ENCODE measurements at regions not wholly inside any gene's neighbourhood (a gene's known extent, or its start where the extent isn't known, plus 50 kb on each side); places are given as distances from the start of the nearest gene placed in this dataset.

DNA sequence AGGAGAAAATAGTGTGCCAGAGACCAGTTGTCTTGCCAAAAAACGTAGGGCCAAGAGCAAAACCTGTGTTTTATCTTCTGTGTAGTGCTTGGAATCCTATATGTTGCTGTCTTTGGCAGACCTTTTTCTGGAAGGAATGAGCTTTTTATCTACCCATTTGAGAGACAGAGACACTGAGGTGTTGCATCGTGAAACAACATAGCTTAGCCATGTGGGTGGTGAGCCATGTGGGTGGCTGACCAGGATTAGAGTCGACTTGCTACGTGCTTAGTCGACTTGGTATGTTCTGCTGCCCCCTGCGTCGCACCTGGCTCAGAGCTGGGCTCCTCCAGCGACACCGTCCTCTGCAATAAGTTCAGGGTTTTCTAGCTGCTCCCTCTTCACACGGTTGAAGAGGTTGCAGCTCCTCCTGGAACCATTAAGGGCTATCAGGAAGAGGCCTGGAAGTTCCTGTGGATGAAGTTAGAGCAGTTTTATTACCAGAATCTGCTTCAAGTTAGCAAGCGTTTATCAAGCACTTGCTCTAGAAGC, 175.8 kb downstream of the SH2D4B start:
- H2AK9ac ChIP-seq (replicated peaks; ENCODE audit: low read depth, low read length, poor library complexity), result no peak overlapping the region
- H3K18ac ChIP-seq (ENCODE audit: low read depth, low read length), result no peak overlapping the region
- no peak overlapping the region for H2BK120ac ChIP-seq (ENCODE audit: low read depth, low read length)
- no peak overlapping the region for H3K4ac ChIP-seq (ENCODE audit: low read depth, low read length)
- TF ChIP-seq RFX5 (IDR thresholded peaks at IDR 0.05; ENCODE audit: low read depth, low read length) (no peak), MXI1 (IDR thresholded peaks at IDR 0.05; ENCODE audit: borderline replicate concordance, low read depth, low read length) (no peak), BHLHE40 (IDR thresholded peaks at IDR 0.05; ENCODE audit: low read depth, low read length) (no peak)
- H3K9ac ChIP-seq (ENCODE audit: low read depth, low read length), result no peak overlapping the region
- no peak overlapping the region for H3K23ac ChIP-seq (ENCODE audit: low read depth, low read length)
- H3K14ac ChIP-seq (replicated peaks; ENCODE audit: low read depth, low read length), result no peak overlapping the region
- 55% methylated on average over 7 of the region's 11 CpGs; no CpG with 5 or more reads in 1 of the 2 experiments for WGBS, 2 experiments (ENCODE audit: extremely low coverage in 2 of 2, insufficient read length in 1 of 2)
- H3K79me1 ChIP-seq (ENCODE audit: low read depth in 1 of 2, low read length in 2 of 2), result no peaks in the 10 kb centered on the region
- ChIA-PET POLR2A (ENCODE audit: unreplicated experiment) (no interaction called here), CTCF (interaction anchor here (0.6 to 1.2 kb wide), 2 partner anchors 14 to 39 kb away, joined by 3 to 4 read pairs; no protein-coding TSS in a partner anchor)
- no peaks in the 10 kb centered on the region for H4K20me1 ChIP-seq (ENCODE audit: insufficient read depth, low read length)
- peaks cover 3% of the 10 kb centered on the region; the same call in 1 of the 2 replicates for H3K9me3 ChIP-seq (ENCODE audit: control insufficient read depth, insufficient read depth, low read length)
- H2BK5ac ChIP-seq (ENCODE audit: low read depth, low read length, poor library complexity, severe bottlenecking), result no peak overlapping the region
- no peak overlapping the region for H4K91ac ChIP-seq (ENCODE audit: insufficient read depth, low read depth, low read length)
- H2AK5ac ChIP-seq (ENCODE audit: low read depth, low read length), result no peak overlapping the region
- no peak overlapping the region for H2AFZ ChIP-seq (replicated peaks; ENCODE audit: low read length, poor library complexity)
- dilution Hi-C loops (cut with HindIII; ENCODE audit: low sequenced_read_pairs, unreplicated experiment), result no loop called here
- DNase-seq (no peak), ATAC-seq (ENCODE audit: low read depth) (no peak)
- no peak overlapping the region for H3K4me3 ChIP-seq (ENCODE audit: insufficient read depth, low read depth, low read length)
- in situ Hi-C loops (cut with MboI; ENCODE audit: low sequenced_read_pairs), result no loop called here
- H3K9me1 ChIP-seq (ENCODE audit: insufficient read depth, low read length), result no peaks in the 10 kb centered on the region
- no peak overlapping the region for H4K8ac ChIP-seq (ENCODE audit: low read depth in 2 of 2, low read length in 2 of 2)
- H3K4me2 ChIP-seq (ENCODE audit: low read depth, low read length), result no peak overlapping the region
- H3K56ac ChIP-seq (ENCODE audit: extremely low read depth, insufficient read depth, low read length), result no peak overlapping the region
- no peak overlapping the region for H2BK20ac ChIP-seq (ENCODE audit: low read depth, low read length)
- no peak overlapping the region for H4K5ac ChIP-seq (ENCODE audit: low read depth, low read length)
- H2BK15ac ChIP-seq (ENCODE audit: low read depth, low read length), result no peak overlapping the region
- no peaks in the 10 kb centered on the region for H3K36me3 ChIP-seq (ENCODE audit: control insufficient read depth, insufficient read depth, low read length)
- BruUV-seq (replicated peaks), result no TSS peak
- H3K4me1 ChIP-seq (ENCODE audit: control insufficient read depth, insufficient read depth, low read length), result no peaks in the 10 kb centered on the region
- H3K27me3 ChIP-seq (ENCODE audit: control insufficient read depth, insufficient read depth, low read length), result no peaks in the 10 kb centered on the region
- H3K27ac ChIP-seq (ENCODE audit: insufficient read depth, low read length), result no peak overlapping the region
- intact Hi-C loops (cut with micrococcal nuclease), result no loop called here

Measured in IMR-90 (cell line).